Heart left ventricle (tissue), 16 donors: ENCODE measurements at regions not wholly inside any gene's neighbourhood (a gene's known extent, or its start where the extent isn't known, plus 50 kb on each side); places are given as distances from the start of the nearest gene placed in this dataset.

Experiments used
- ATAC-seq, 4 donors: fragments of 200-7000 bp; cut with Tn5 transposase; one replicate each; pipeline ENCODE4 v1.9.1; 2020 to 2022; ENCODE audit warnings: moderate library complexity in 4 of 4, mild to moderate bottlenecking in 3 of 4, moderate number of reproducible peaks in 1 of 4
- DNase-seq, 5 donors: peaks; one replicate each; pipeline ENCODE4 v3.0.0-alpha.2; 2020
- H3K27ac ChIP-seq, 12 donors: fragments of 200-600 bp; sonication (generic) in 4 of 12; one replicate each; pipeline versions ENCODE4 v1.5.0 to v1.8.0; 2016 to 2022; ENCODE audit warnings: mild to moderate bottlenecking in 2 of 12
- H3K27me3 ChIP-seq, 9 donors: fragments of 200-600 bp; sonication (generic) in 2 of 9; one replicate each; pipeline versions ENCODE4 v1.5.1 to v1.8.0; 2016 to 2022; ENCODE audit warnings: mild to moderate bottlenecking in 3 of 9
- H3K36me3 ChIP-seq, 9 donors: fragments of 200-600 bp; sonication (generic) in 2 of 9; one replicate each; pipeline versions ENCODE4 v1.5.0 to v1.8.0; 2018 to 2022; ENCODE audit warnings: mild to moderate bottlenecking in 2 of 9
- H3K4me1 ChIP-seq, 12 donors: fragments of 200-600 bp; sonication (generic) in 4 of 12; one replicate each; pipeline versions ENCODE4 v1.5.0 to v1.8.0; 2016 to 2022; ENCODE audit warnings: mild to moderate bottlenecking in 3 of 12
- H3K4me3 ChIP-seq, 12 donors: fragments of 200-600 bp; sonication (generic) in 4 of 12; one replicate each; pipeline versions ENCODE4 v1.5.0 to v1.8.0; 2017 to 2022; ENCODE audit warnings: mild to moderate bottlenecking in 9 of 12, moderate library complexity in 4 of 12
- H3K9me3 ChIP-seq, 12 donors: fragments of 200-600 bp; sonication (generic) in 4 of 12; one replicate each; pipeline versions ENCODE4 v1.5.0 to v1.8.0; 2016 to 2022; ENCODE audit warnings: mild to moderate bottlenecking in 1 of 12
- POLR2A ChIP-seq, 2 donors: fragments of 450-650 bp; IDR thresholded peaks; one replicate each; pipeline ENCODE4 v1.6.1; 2017; ENCODE audit warnings: antibody characterized with exemption in 2 of 2, mild to moderate bottlenecking in 2 of 2, moderate library complexity in 2 of 2
- WGBS, 4 donors: extraction: QIAGEN DNeasy Blood & Tissue Kit in 2 of 4; methylation state at CpG; one replicate each; pipeline versions ENCODE4 v1.1.5 to v1.1.7; 2013 to 2018; 5-methylcytosine and 5-hydroxymethylcytosine counted together
- intact Hi-C, 10 donors: fragments of 100-400 bp; cut with DNase I; formaldehyde crosslinking; loops; one replicate each; pipeline versions ENCODE4 v1.11.1 to v1.14.2; 2022
- TF ChIP-seq, protein P1 (sequence below), 12 donors: fragments of 200-600 bp; sonication (generic) in 4 of 12; IDR thresholded peaks; one replicate each; pipeline versions ENCODE4 v1.5.0 to v1.8.0; 2018 to 2022; ENCODE audit warnings: antibody characterized with exemption in 12 of 12, mild to moderate bottlenecking in 5 of 12
- donor health status: ischemic (EF 13 %, LVEDD 7.1; RV severe dilation, severe dysfunction).
- donor health status: healthy with polysubstance abuse.
- donor health status: DM: no; HTN: yes; CAD: no.
- donor health status: DM: no; HTN: no; CAD: no.
- donor health status: ischemic (EF 25% LVEDD 6.9; RV normal size, moderate dysfunction).
- donor health status: ischemic (EF 25% LVEDD 5.7; RV mildly dilated, moderate dysfunction).
- donor health status: healthy.
- donor health status: DM: yes; HTN: yes; CAD: no.
- donor health status: ischemic (EF 35%, LVEDD 5.7; RV mildly dilated, moderate dysfunction).
- donor health status: nonischemic (EF 11% LVEDD 7.7; RV severe dilation, severe dysfunction).
- donor health status: DM: yes; HTN: yes; CAD: no.
- donor health status: PGD.
- donor health status: ischemic (EF 29% LVEDD 5.4; RV normal size, mild dysfunction).
- donor health status: nonischemic (EF 23%, LVEDD 6.1; RV moderate dilation, normal function).

- DNase-seq = no peak
- ATAC-seq = no peak
- H3K27me3 ChIP-seq = no peaks in the 10 kb centered on the region
- TF ChIP-seq, protein P1, sequence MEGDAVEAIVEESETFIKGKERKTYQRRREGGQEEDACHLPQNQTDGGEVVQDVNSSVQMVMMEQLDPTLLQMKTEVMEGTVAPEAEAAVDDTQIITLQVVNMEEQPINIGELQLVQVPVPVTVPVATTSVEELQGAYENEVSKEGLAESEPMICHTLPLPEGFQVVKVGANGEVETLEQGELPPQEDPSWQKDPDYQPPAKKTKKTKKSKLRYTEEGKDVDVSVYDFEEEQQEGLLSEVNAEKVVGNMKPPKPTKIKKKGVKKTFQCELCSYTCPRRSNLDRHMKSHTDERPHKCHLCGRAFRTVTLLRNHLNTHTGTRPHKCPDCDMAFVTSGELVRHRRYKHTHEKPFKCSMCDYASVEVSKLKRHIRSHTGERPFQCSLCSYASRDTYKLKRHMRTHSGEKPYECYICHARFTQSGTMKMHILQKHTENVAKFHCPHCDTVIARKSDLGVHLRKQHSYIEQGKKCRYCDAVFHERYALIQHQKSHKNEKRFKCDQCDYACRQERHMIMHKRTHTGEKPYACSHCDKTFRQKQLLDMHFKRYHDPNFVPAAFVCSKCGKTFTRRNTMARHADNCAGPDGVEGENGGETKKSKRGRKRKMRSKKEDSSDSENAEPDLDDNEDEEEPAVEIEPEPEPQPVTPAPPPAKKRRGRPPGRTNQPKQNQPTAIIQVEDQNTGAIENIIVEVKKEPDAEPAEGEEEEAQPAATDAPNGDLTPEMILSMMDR (IDR thresholded peaks at IDR 0.05) = no peak
- intact Hi-C loops = loop anchor here in 8 of 10 donors (5.0 to 10.0 kb wide), 6 partner anchors 81 to 251 kb away; partner anchors contain the start of genes CD200R1 (in 4 of the 8) and CCDC80 (in 1 of the 8)
- H3K36me3 ChIP-seq = no peaks in the 10 kb centered on the region
- H3K27ac ChIP-seq = no peak overlapping the region
- H3K4me1 ChIP-seq = peaks cover 0 to 11% (median 0%) of the 10 kb centered on the region in 12 donors
- no peaks in the 10 kb centered on the region for H3K9me3 ChIP-seq
- 70 to 72% (median 72%) methylated on average over 2 of the region's 2 CpGs for WGBS, 4 donors
- no peak overlapping the region for H3K4me3 ChIP-seq
Observed at GRCh38 chr3:112734171-112734570, 93.2 kb upstream of the CCDC80 start.

GRCh38 chr3:112730210-112730609, 89.3 kb upstream of the CCDC80 start:
- H3K4me1 ChIP-seq = peaks cover 0 to 9% (median 0%) of the 10 kb centered on the region in 12 donors
- no peaks in the 10 kb centered on the region for H3K9me3 ChIP-seq
- TF ChIP-seq, protein P1 (IDR thresholded peaks at IDR 0.05) = no peak
- TF ChIP-seq POLR2A (IDR thresholded peaks at IDR 0.05) = no peak
- H3K27ac ChIP-seq = no peak overlapping the region
- H3K36me3 ChIP-seq = no peaks in the 10 kb centered on the region
- DNase-seq = no peak
- intact Hi-C loops = loop anchor here in 8 of 10 donors (5.0 to 10.0 kb wide), 6 partner anchors 83 to 255 kb away; partner anchors contain the start of genes CD200R1 (in 4 of the 8) and CCDC80 (in 1 of the 8)
- H3K4me3 ChIP-seq = no peak overlapping the region
- no peaks in the 10 kb centered on the region for H3K27me3 ChIP-seq
- ATAC-seq = no peak

DNA sequence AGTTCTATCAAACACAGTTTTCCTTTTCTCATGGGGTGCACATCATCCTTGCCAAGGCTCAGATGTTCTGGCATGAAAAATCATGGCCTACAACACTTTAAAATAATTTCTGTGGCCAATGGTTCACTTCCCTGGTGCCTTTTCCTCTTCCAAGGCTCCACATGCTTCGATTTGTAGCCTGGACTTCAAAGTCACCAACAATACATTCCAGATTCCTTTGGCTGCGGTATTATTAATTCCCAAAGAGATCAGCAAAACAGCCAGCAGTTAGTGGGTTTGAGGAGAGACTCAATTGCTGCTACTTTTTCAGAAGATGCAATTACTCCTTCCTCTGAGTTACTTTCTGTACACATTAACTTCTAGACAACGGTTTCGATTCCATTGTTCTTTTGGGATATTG, 80.3 kb upstream of the CCDC80 start:
- TF ChIP-seq, protein P1 (IDR thresholded peaks at IDR 0.05) = no peak
- no peak for TF ChIP-seq POLR2A (IDR thresholded peaks at IDR 0.05)
- WGBS, 4 donors = 75 to 83% (median 75%) methylated on average over 4 of the region's 4 CpGs

GRCh38 chr3:112718967-112719366, 78.0 kb upstream of the CCDC80 start:
- 89 to 93% (median 91%) methylated on average over 1 of the region's 1 CpG for WGBS, 4 donors
- Histone ChIP-seq H3K4me1 (peaks cover 0 to 6% (median 0%) of the 10 kb centered on the region in 12 donors), H3K36me3 (no peaks in the 10 kb centered on the region), H3K4me3 (no peak overlapping the region), H3K27ac (no peak overlapping the region), H3K9me3 (no peaks in the 10 kb centered on the region), H3K27me3 (no peaks in the 10 kb centered on the region)
- DNase-seq (no peak), ATAC-seq (no peak)
- intact Hi-C loops = no loop called here
- no peak for TF ChIP-seq POLR2A (IDR thresholded peaks at IDR 0.05)
- TF ChIP-seq, protein P1 (IDR thresholded peaks at IDR 0.05) = no peak

More for the DNA sequence above, 80.3 kb upstream of the CCDC80 start:
- intact Hi-C loops = no loop called here
- Histone ChIP-seq H3K27ac (no peak overlapping the region), H3K4me3 (no peak overlapping the region), H3K4me1 (peaks cover 0 to 6% (median 0%) of the 10 kb centered on the region in 12 donors), H3K9me3 (no peaks in the 10 kb centered on the region), H3K27me3 (no peaks in the 10 kb centered on the region), H3K36me3 (no peaks in the 10 kb centered on the region)
- no peak for DNase-seq
- ATAC-seq = no peak
